Dermis microvascular lymphatic vessel endothelial cell (primary cell): ENCODE measurements at regions not wholly inside any gene's neighbourhood (a gene's known extent, or its start where the extent isn't known, plus 50 kb on each side); places are given as distances from the start of the nearest gene placed in this dataset.

Experiments
- DNase-seq, 2 donors: peaks; one replicate each; pipeline versions ENCODE4 v3.0.0 to v3.0.0-alpha.2; 2010; ENCODE audit warnings: low read depth in 2 of 2

- DNase-seq = peak in 1 of 2 donors; percentile 39
These were observed 88.5 kb upstream of the NOCT start for GRCh38 chr4:138927072-138927471.

GRCh38 chr4:138925495-138925894 is 90.1 kb upstream of the NOCT start:
- no peak for DNase-seq

GRCh38 chr4:138919094-138919936 is 96.3 kb upstream of the NOCT start:
- peak; percentile 47 to 79 for DNase-seq

- no peak for DNase-seq
These were observed 97.3 kb upstream of the NOCT start for GRCh38 chr4:138918169-138918869.

GRCh38 chr4:138916763-138917162 is 98.8 kb upstream of the NOCT start:
- no peak for DNase-seq

- no peak for DNase-seq
These were observed 99.8 kb upstream of the NOCT start for GRCh38 chr4:138915756-138916155.

GRCh38 chr4:138912704-138913340 is 102.8 kb upstream of the NOCT start:
- peak in 1 of 2 donors; percentile 36 for DNase-seq

GRCh38 chr4:138911909-138912703 is 103.5 kb upstream of the NOCT start:
- DNase-seq = peak in 1 of 2 donors; percentile 28

- peak; percentile 100 for DNase-seq
These were observed 104.7 kb upstream of the NOCT start for GRCh38 chr4:138910914-138911336.

GRCh38 chr4:138910195-138910913 is 105.2 kb upstream of the NOCT start:
- peak in 1 of 2 donors; percentile 45 for DNase-seq

- DNase-seq = no peak
These were observed 106.0 kb upstream of the NOCT start for GRCh38 chr4:138909587-138909986.

- DNase-seq = no peak
These were observed 107.4 kb upstream of the NOCT start for GRCh38 chr4:138908134-138908533.

- no peak for DNase-seq
These were observed 108.4 kb upstream of the NOCT start for GRCh38 chr4:138907174-138907573.

GRCh38 chr4:138904793-138905192 is 110.8 kb upstream of the NOCT start:
- DNase-seq = no peak

GRCh38 chr4:138903185-138903584 is 112.4 kb upstream of the NOCT start:
- no peak for DNase-seq

GRCh38 chr4:138902705-138903104 is 112.9 kb upstream of the NOCT start:
- DNase-seq = no peak

GRCh38 chr4:138901177-138901576 is 114.4 kb upstream of the NOCT start:
- DNase-seq = no peak

- DNase-seq = no peak
These were observed 115.6 kb upstream of the NOCT start for GRCh38 chr4:138899999-138900398.

- DNase-seq = no peak
These were observed 117.3 kb upstream of the NOCT start for GRCh38 chr4:138898282-138898681.

GRCh38 chr4:138897811-138898226 is 117.8 kb upstream of the NOCT start:
- peak in 1 of 2 donors; percentile 70 for DNase-seq

GRCh38 chr4:138894709-138895108 is 120.9 kb upstream of the NOCT start:
- no peak for DNase-seq
